ENCODE measurements at regions not wholly inside any gene's neighbourhood (a gene's known extent, or its start where the extent isn't known, plus 50 kb on each side); places are given as distances from the start of the nearest gene placed in this dataset.

GRCh38 chr9:19587678-19588077, 178.9 kb downstream of the ACER2 start:
- no peak for TF ChIP-seq CTCF (IDR thresholded peaks at IDR 0.05; ENCODE audit: insufficient read depth, low read length, poor library complexity, severe bottlenecking)
- no peak for TF ChIP-seq EZH2phosphoT487 (conservative IDR thresholded peaks at IDR 0.05; ENCODE audit: low read length)

All from SU-DHL-6 (cell line).